NCI-H2107 treated with DMSO at 0.1 percent for 48 hours (cell line): ENCODE measurements at regions not wholly inside any gene's neighbourhood (a gene's known extent, or its start where the extent isn't known, plus 50 kb on each side); places are given as distances from the start of the nearest gene placed in this dataset.

Source experiments
- DNase-seq: peaks from one replicate; lab custom pipeline; 2025; ENCODE audit not compliant: unreplicated experiment; lab: John Stamatoyannopoulos, UW

GRCh38 chr2:183283209-183283608 lies 159.0 kb downstream of the NUP35 start:
- no peak for DNase-seq

GRCh38 chr2:183284606-183285005 lies 160.4 kb downstream of the NUP35 start:
- no peak for DNase-seq

GRCh38 chr2:183291436-183291835 lies 167.2 kb downstream of the NUP35 start:
- no peak for DNase-seq

- DNase-seq = no peak
Observed at GRCh38 chr2:183292028-183292427, 167.8 kb downstream of the NUP35 start.

- DNase-seq = no peak
Observed at GRCh38 chr2:183339311-183339710, 215.1 kb downstream of the NUP35 start.

GRCh38 chr2:183341057-183341456 lies 216.8 kb downstream of the NUP35 start:
- no peak for DNase-seq

- DNase-seq = no peak
Observed at GRCh38 chr2:183347969-183348368, 223.7 kb downstream of the NUP35 start.

- DNase-seq = no peak
Observed at GRCh38 chr2:183348492-183348891, 224.2 kb downstream of the NUP35 start.

- peak; percentile 27 for DNase-seq
Observed at GRCh38 chr2:183349091-183349490, 224.8 kb downstream of the NUP35 start.

- DNase-seq = no peak
Observed at GRCh38 chr2:183359867-183360266, 235.6 kb downstream of the NUP35 start.

- no peak for DNase-seq
Observed at GRCh38 chr2:183371545-183371944, 247.3 kb downstream of the NUP35 start.

GRCh38 chr2:183375821-183376220 lies 251.6 kb downstream of the NUP35 start:
- DNase-seq = no peak

GRCh38 chr2:183383854-183384253 lies 259.6 kb downstream of the NUP35 start:
- DNase-seq = no peak

- no peak for DNase-seq
Observed at GRCh38 chr2:183389546-183390080, 265.4 kb downstream of the NUP35 start.

- DNase-seq = no peak
Observed at GRCh38 chr2:183390109-183390508, 265.9 kb downstream of the NUP35 start.

- no peak for DNase-seq
Observed at GRCh38 chr2:183404392-183404791, 280.1 kb downstream of the NUP35 start.

GRCh38 chr2:183408562-183408961 lies 284.3 kb downstream of the NUP35 start:
- DNase-seq = no peak

- no peak for DNase-seq
Observed at GRCh38 chr2:183409662-183410061, 285.4 kb downstream of the NUP35 start.

- no peak for DNase-seq
Observed at GRCh38 chr2:183416753-183417152, 292.5 kb downstream of the NUP35 start.

GRCh38 chr2:183426825-183427224 lies 302.6 kb downstream of the NUP35 start:
- DNase-seq = no peak

- DNase-seq = no peak
Observed at GRCh38 chr2:183427558-183427957, 303.3 kb downstream of the NUP35 start.

GRCh38 chr2:183428881-183429280 lies 304.6 kb downstream of the NUP35 start:
- DNase-seq = no peak

GRCh38 chr2:183438541-183438940 lies 314.3 kb downstream of the NUP35 start:
- DNase-seq = no peak

GRCh38 chr2:183455056-183455455 lies 330.8 kb downstream of the NUP35 start:
- no peak for DNase-seq
